Gastrocnemius medialis (tissue), 4 donors: ENCODE measurements at regions not wholly inside any gene's neighbourhood (a gene's known extent, or its start where the extent isn't known, plus 50 kb on each side); places are given as distances from the start of the nearest gene placed in this dataset.

Source experiments
- ATAC-seq, 2 donors: fragments of 150-250 bp; one replicate each; pipeline ENCODE4 v1.9.1; 2016
- DNase-seq, 2 donors: peaks; one replicate each; pipeline ENCODE4 v3.0.0-alpha.2; 2019
- H3K27ac ChIP-seq, 4 donors: fragments of 200-600 bp; sonication (generic); 1 replicate in 1 of 4; 2 replicates in 3 of 4; pipeline ENCODE4 v1.5.1; 2016 to 2018; ENCODE audit warnings: mild to moderate bottlenecking in 2 of 4, moderate library complexity in 1 of 4
- H3K27me3 ChIP-seq, 3 donors: fragments of 200-600 bp; sonication (generic) in 2 of 3; 1 replicate in 1 of 3; 2 replicates in 2 of 3; pipeline versions ENCODE4 v1.5.1 to v1.6.0; 2016 to 2019; ENCODE audit warnings: mild to moderate bottlenecking in 1 of 3, moderate library complexity in 1 of 3
- H3K36me3 ChIP-seq, 2 donors: fragments of 200-600 bp; sonication (generic) in 1 of 2; one replicate each; pipeline ENCODE4 v1.5.1; 2017 to 2018
- H3K4me1 ChIP-seq, 2 donors: fragments of 200-600 bp; sonication (generic) in 1 of 2; one replicate each; pipeline ENCODE4 v1.5.1; 2016 to 2017; ENCODE audit warnings: mild to moderate bottlenecking in 2 of 2
- H3K4me3 ChIP-seq, 4 donors: fragments of 200-600 bp; sonication (generic) in 3 of 4; 1 replicate in 1 of 4; 2 replicates in 3 of 4; pipeline ENCODE4 v1.5.1; 2016 to 2019; ENCODE audit warnings: mild to moderate bottlenecking in 2 of 4
- H3K9me3 ChIP-seq, 3 donors: fragments of 200-600 bp; sonication (generic) in 2 of 3; 1 replicate in 1 of 3; 2 replicates in 2 of 3; pipeline ENCODE4 v1.5.1; 2016 to 2019
- CTCF ChIP-seq, 5 experiments: fragments of 450-650 bp in 3 of 5; fragments of 200-600 bp in 2 of 5; sonication (generic) in 2 of 5; IDR thresholded peaks in 4 of 5; conservative IDR thresholded peaks in 1 of 5; 1 replicate in 4 of 5; 2 replicates in 1 of 5; pipeline ENCODE4 v1.5.1; 2016 to 2019; ENCODE audit warnings: antibody characterized with exemption in 5 of 5, mild to moderate bottlenecking in 3 of 5, moderate library complexity in 3 of 5
- POLR2A ChIP-seq, 2 donors: fragments of 450-650 bp; IDR thresholded peaks; one replicate each; pipeline ENCODE4 v1.6.1; 2017; ENCODE audit warnings: antibody characterized with exemption in 2 of 2, mild to moderate bottlenecking in 2 of 2, moderate library complexity in 2 of 2
- in situ Hi-C, 4 donors: fragments of 200-750 bp; cut with MboI; loops; one replicate each; pipeline versions ENCODE4 v1.15.0 to v1.8.0; 2017; ENCODE audit warnings: low sequenced_read_pairs in 4 of 4
- intact Hi-C: fragments of 100-400 bp; cut with DNase I; formaldehyde crosslinking; loops from one replicate; pipeline ENCODE4 v1.15.1; 2023; ENCODE audit warnings: low total_unique reads

GRCh38 chr4:123615901-123616300 is 219.3 kb downstream of the SPRY1 start:
- H3K4me1 ChIP-seq, result peaks cover 10 to 21% of the 10 kb centered on the region in 2 donors
- H3K27me3 ChIP-seq, result no peaks in the 10 kb centered on the region
- in situ Hi-C loops, result no loop called here
- ATAC-seq (no peak), DNase-seq (no peak)
- intact Hi-C loops, result no loop called here
- H3K9me3 ChIP-seq, result no peaks in the 10 kb centered on the region
- no peak overlapping the region for H3K4me3 ChIP-seq
- H3K36me3 ChIP-seq, result no peaks in the 10 kb centered on the region
- H3K27ac ChIP-seq, result no peak overlapping the region
- TF ChIP-seq CTCF (IDR thresholded peaks at IDR 0.05 in 4 of 5, conservative IDR thresholded peaks at IDR 0.05 in 1 of 5), result no peak
- TF ChIP-seq POLR2A (IDR thresholded peaks at IDR 0.05), result no peak

GRCh38 chr4:123616951-123617461 is 220.4 kb downstream of the SPRY1 start:
- TF ChIP-seq POLR2A (IDR thresholded peaks at IDR 0.05), result no peak
- no peak for TF ChIP-seq CTCF (IDR thresholded peaks at IDR 0.05 in 4 of 5, conservative IDR thresholded peaks at IDR 0.05 in 1 of 5)
- H3K27ac ChIP-seq, result peak overlapping the region in 3 of 4 donors; percentile 35 to 55 (median 41)
- intact Hi-C loops, result no loop called here
- H3K9me3 ChIP-seq, result no peaks in the 10 kb centered on the region
- no peaks in the 10 kb centered on the region for H3K36me3 ChIP-seq
- H3K4me1 ChIP-seq, result peaks cover 10 to 29% of the 10 kb centered on the region in 2 donors
- H3K27me3 ChIP-seq, result no peaks in the 10 kb centered on the region
- in situ Hi-C loops, result no loop called here
- H3K4me3 ChIP-seq, result no peak overlapping the region
- ATAC-seq, result peak; percentile 65 to 75
- DNase-seq, result peak; percentile 23 to 32

- ATAC-seq, result no peak
- DNase-seq, result no peak
- intact Hi-C loops (no loop called here), in situ Hi-C loops (no loop called here)
- Histone ChIP-seq H3K4me3 (no peak overlapping the region), H3K4me1 (peaks cover 10 to 29% of the 10 kb centered on the region in 2 donors), H3K36me3 (no peaks in the 10 kb centered on the region), H3K27me3 (no peaks in the 10 kb centered on the region), H3K27ac (peak overlapping the region in 3 of 4 donors; percentile 35 to 55 (median 41)), H3K9me3 (no peaks in the 10 kb centered on the region)
- TF ChIP-seq CTCF (IDR thresholded peaks at IDR 0.05 in 4 of 5, conservative IDR thresholded peaks at IDR 0.05 in 1 of 5) (no peak), POLR2A (IDR thresholded peaks at IDR 0.05) (no peak)
These were observed 221.2 kb downstream of the SPRY1 start for GRCh38 chr4:123617791-123618190.

- TF ChIP-seq POLR2A (IDR thresholded peaks at IDR 0.05), result no peak
- TF ChIP-seq CTCF (IDR thresholded peaks at IDR 0.05 in 4 of 5, conservative IDR thresholded peaks at IDR 0.05 in 1 of 5), result no peak
- peaks cover 10 to 29% of the 10 kb centered on the region in 2 donors for H3K4me1 ChIP-seq
- no peaks in the 10 kb centered on the region for H3K27me3 ChIP-seq
- H3K27ac ChIP-seq, result no peak overlapping the region
- no peaks in the 10 kb centered on the region for H3K36me3 ChIP-seq
- no peaks in the 10 kb centered on the region for H3K9me3 ChIP-seq
- ATAC-seq, result no peak
- in situ Hi-C loops (no loop called here), intact Hi-C loops (no loop called here)
- DNase-seq, result no peak
- H3K4me3 ChIP-seq, result no peak overlapping the region
These were observed 222.0 kb downstream of the SPRY1 start for GRCh38 chr4:123618606-123619005.

GRCh38 chr4:123619326-123619725 is 222.7 kb downstream of the SPRY1 start:
- H3K36me3 ChIP-seq, result no peaks in the 10 kb centered on the region
- intact Hi-C loops, result no loop called here
- TF ChIP-seq CTCF (IDR thresholded peaks at IDR 0.05 in 4 of 5, conservative IDR thresholded peaks at IDR 0.05 in 1 of 5) (no peak), POLR2A (IDR thresholded peaks at IDR 0.05) (no peak)
- H3K27ac ChIP-seq, result no peak overlapping the region
- no peaks in the 10 kb centered on the region for H3K9me3 ChIP-seq
- no peaks in the 10 kb centered on the region for H3K27me3 ChIP-seq
- no peak for DNase-seq
- H3K4me1 ChIP-seq, result peaks cover 10 to 29% of the 10 kb centered on the region in 2 donors
- no peak for ATAC-seq
- H3K4me3 ChIP-seq, result no peak overlapping the region
- in situ Hi-C loops, result no loop called here
